ENCODE measurements at regions not wholly inside any gene's neighbourhood (a gene's known extent, or its start where the extent isn't known, plus 50 kb on each side); places are given as distances from the start of the nearest gene placed in this dataset.

DNA sequence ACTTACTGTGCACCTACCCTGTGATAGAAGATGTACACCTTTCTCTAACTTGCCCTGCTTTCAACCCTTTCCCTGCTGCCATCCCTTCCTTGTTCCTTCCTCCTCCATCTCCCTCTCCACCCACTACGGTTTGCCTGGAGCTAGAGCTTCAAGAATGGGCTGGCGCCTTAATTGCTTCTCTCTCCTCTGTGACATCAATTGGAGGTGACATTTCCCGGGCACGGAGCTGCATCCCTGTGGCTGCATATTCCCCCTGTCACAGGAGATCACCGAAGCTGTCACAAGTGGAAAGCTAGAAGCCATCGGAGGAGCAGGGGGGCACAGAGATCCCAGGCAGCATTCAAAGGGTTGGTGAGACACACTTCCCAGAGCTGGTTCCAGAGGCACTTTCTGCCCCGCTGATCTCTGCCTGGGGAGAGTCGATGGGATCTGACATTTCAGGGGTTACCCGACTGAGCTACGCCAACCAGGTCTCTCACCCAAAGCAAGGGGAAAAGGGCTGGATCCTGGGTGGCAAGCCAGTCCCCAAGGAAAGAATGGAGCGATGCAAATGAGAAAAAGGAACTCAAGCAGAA lies 604.9 kb downstream of the MED13L start:
- DNase-seq: no peak
- Histone ChIP-seq H3K4me1 (no peaks in the 10 kb centered on the region), H3K36me3 (replicated peaks in 1 of 2; ENCODE audit: insufficient read depth in 1 of 2, low read depth in 2 of 2) (no peaks in the 10 kb centered on the region), H3K27me3 (no peaks in the 10 kb centered on the region), H3K9me3 (peaks cover 0 to 6% (median 0%) of the 10 kb centered on the region in 3 donors), H3K4me3 (no peak overlapping the region), H3K27ac (no peak overlapping the region)
- intact Hi-C loops (cut with DNase I): no loop called here
- 78 to 79% methylated on average over 11 of the region's 11 CpGs for WGBS, 2 donors
- TF ChIP-seq, protein P1, sequence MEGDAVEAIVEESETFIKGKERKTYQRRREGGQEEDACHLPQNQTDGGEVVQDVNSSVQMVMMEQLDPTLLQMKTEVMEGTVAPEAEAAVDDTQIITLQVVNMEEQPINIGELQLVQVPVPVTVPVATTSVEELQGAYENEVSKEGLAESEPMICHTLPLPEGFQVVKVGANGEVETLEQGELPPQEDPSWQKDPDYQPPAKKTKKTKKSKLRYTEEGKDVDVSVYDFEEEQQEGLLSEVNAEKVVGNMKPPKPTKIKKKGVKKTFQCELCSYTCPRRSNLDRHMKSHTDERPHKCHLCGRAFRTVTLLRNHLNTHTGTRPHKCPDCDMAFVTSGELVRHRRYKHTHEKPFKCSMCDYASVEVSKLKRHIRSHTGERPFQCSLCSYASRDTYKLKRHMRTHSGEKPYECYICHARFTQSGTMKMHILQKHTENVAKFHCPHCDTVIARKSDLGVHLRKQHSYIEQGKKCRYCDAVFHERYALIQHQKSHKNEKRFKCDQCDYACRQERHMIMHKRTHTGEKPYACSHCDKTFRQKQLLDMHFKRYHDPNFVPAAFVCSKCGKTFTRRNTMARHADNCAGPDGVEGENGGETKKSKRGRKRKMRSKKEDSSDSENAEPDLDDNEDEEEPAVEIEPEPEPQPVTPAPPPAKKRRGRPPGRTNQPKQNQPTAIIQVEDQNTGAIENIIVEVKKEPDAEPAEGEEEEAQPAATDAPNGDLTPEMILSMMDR (IDR thresholded peaks at IDR 0.05): no peak
- TF ChIP-seq POLR2A (IDR thresholded peaks at IDR 0.05): no peak
- no peak for ATAC-seq

DNA sequence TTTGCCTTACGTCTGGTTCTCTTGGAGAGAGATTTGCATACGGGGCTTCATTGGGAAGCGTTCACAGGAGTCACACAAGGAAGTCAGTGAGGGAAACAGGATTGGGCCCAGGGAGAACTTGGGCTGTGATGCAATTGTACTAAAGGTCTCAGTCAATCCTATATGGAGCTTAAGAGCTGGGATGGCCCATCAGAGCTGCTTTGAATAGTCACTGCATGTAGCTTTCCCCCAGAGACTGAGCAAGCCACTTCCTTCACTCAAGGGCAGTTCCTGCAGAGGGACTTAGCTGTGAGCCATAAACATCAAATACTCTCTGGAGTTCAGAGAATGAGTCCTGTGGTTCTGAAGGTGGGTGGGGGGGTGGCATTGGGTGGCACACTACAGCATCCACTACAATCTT lies 605.4 kb downstream of the MED13L start:
- Histone ChIP-seq H3K4me3 (no peak overlapping the region), H3K27ac (no peak overlapping the region), H3K9me3 (peaks cover 0 to 6% (median 0%) of the 10 kb centered on the region in 3 donors), H3K27me3 (no peaks in the 10 kb centered on the region), H3K36me3 (replicated peaks in 1 of 2; ENCODE audit: insufficient read depth in 1 of 2, low read depth in 2 of 2) (no peaks in the 10 kb centered on the region), H3K4me1 (no peaks in the 10 kb centered on the region)
- ATAC-seq (no peak), DNase-seq (no peak)
- intact Hi-C loops (cut with DNase I): no loop called here
- TF ChIP-seq, protein P1 (IDR thresholded peaks at IDR 0.05): no peak
- TF ChIP-seq POLR2A (IDR thresholded peaks at IDR 0.05): no peak
- 43 to 60% methylated on average over 3 of the region's 3 CpGs for WGBS, 2 donors

DNA sequence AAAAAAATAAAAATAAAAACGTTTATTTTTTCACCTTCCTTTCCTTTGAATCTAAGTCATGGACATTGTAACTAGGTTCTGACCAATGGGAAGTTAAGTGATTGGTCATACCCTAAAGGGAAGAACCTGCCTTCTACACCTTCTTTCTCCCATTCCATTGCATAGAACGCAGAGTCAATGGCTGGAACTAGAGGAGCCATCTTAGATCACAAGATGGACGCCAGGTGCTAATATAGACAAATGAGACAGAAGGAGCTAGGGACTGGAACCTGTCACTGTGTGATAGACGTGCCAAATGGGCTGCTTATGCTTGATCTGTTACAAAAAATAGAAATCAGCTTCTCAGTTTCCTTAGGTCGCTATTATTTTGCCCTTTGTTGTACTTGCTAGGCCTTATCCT lies 606.6 kb downstream of the MED13L start:
- intact Hi-C loops (cut with DNase I): no loop called here
- no peak for DNase-seq
- no peak overlapping the region for H3K27ac ChIP-seq
- ATAC-seq: no peak
- no peak overlapping the region for H3K4me3 ChIP-seq
- no peak for TF ChIP-seq POLR2A (IDR thresholded peaks at IDR 0.05)
- TF ChIP-seq, protein P1 (IDR thresholded peaks at IDR 0.05): no peak
- no peaks in the 10 kb centered on the region for H3K4me1 ChIP-seq
- no peaks in the 10 kb centered on the region for H3K27me3 ChIP-seq
- 44 to 47% methylated on average over 5 of the region's 5 CpGs for WGBS, 2 donors
- no peaks in the 10 kb centered on the region for H3K36me3 ChIP-seq (replicated peaks in 1 of 2; ENCODE audit: insufficient read depth in 1 of 2, low read depth in 2 of 2)
- no peaks in the 10 kb centered on the region for H3K9me3 ChIP-seq

DNA sequence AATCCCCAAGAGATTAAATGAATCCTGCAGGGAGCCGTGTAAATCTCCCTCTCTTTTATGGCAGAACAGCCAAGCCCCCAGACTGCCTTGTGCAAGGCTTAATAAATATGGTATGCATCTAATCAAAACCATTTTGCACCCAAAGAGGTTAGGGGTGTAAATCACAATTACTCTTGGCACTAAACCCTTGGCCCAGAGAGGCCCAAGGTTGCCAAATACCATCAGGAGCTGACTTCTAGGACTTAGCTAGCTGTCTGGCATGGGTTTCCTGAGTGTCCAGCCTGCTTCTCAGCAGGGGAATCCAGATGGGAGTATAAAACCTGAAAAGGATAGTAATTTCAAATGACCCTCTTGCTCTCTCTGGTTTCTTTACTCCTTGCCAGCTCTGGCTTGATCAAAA lies 610.4 kb downstream of the MED13L start:
- Histone ChIP-seq H3K36me3 (replicated peaks in 1 of 2; ENCODE audit: insufficient read depth in 1 of 2, low read depth in 2 of 2) (no peaks in the 10 kb centered on the region), H3K9me3 (no peaks in the 10 kb centered on the region), H3K27me3 (peaks cover 0 to 4% of the 10 kb centered on the region in 2 donors), H3K4me3 (no peak overlapping the region), H3K4me1 (no peaks in the 10 kb centered on the region), H3K27ac (no peak overlapping the region)
- ATAC-seq (no peak), DNase-seq (no peak)
- TF ChIP-seq, protein P1 (IDR thresholded peaks at IDR 0.05): no peak
- TF ChIP-seq POLR2A (IDR thresholded peaks at IDR 0.05): no peak
- intact Hi-C loops (cut with DNase I): no loop called here
- 13 to 14% methylated on average over 1 of the region's 1 CpG for WGBS, 2 donors

DNA sequence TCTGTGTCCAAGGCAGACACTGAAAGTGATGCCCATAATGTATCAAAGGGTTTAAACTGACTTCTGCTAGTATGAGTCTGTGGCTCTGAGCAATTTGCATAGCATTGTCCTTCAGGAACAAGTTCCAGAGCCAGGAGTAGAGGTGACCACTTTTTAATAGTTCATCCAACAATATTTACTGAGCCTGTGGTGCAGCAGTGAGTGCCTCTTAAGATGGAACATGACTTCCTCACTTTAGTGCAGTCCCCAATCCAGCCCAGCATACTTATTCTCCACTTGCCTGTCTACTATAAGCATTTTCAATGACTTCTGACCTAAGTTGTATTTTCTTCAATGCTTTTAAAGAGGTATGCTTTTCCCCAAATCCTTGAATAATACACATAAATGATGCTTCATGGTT lies 611.3 kb downstream of the MED13L start:
- intact Hi-C loops (cut with DNase I): no loop called here
- no peak overlapping the region for H3K4me3 ChIP-seq
- DNase-seq: no peak
- H3K4me1 ChIP-seq: no peaks in the 10 kb centered on the region
- no peak for ATAC-seq
- no peak overlapping the region for H3K27ac ChIP-seq
- no peaks in the 10 kb centered on the region for H3K9me3 ChIP-seq
- TF ChIP-seq, protein P1 (IDR thresholded peaks at IDR 0.05): no peak
- no peak for TF ChIP-seq POLR2A (IDR thresholded peaks at IDR 0.05)
- no peaks in the 10 kb centered on the region for H3K36me3 ChIP-seq (replicated peaks in 1 of 2; ENCODE audit: insufficient read depth in 1 of 2, low read depth in 2 of 2)
- peaks cover 0 to 4% of the 10 kb centered on the region in 2 donors for H3K27me3 ChIP-seq
